ENCODE measurements at regions not wholly inside any gene's neighbourhood (a gene's known extent, or its start where the extent isn't known, plus 50 kb on each side); places are given as distances from the start of the nearest gene placed in this dataset.
A peak's percentile ranks its signal among the peaks of the same experiment; 100 is the strongest.
"Not testable (repeated sequence)": the region's sequence is repeated elsewhere in the genome, so short reads cannot be mapped to it uniquely, and the experiment has no call there.

DNA sequence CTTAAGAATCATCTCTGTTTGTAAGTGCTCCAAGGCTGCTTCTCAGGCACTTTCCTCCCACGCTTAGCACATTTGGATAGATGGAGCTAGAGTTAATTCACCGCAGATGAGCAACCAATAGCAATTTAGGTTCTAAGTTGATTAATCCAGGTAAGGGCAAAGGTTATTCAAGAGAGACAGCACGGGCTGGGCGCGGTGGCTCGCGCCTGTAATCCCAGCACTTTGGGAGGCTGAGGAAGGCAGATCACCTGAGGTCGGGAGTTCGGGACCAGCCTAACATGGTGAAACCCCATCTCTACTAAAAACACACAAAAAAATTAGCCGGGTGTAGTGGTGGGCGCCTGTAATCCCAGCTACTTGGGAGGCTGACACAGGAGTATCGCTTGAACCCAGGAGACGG is 54.5 kb upstream of the UNC13C start:
- H3K4me3 ChIP-seq (ENCODE audit: low read depth, low read length); H3K27me3 ChIP-seq; H3K4me1 ChIP-seq; DNase-seq; H3K36me3 ChIP-seq; H3K9me3 ChIP-seq: not testable (repeated sequence)

DNA sequence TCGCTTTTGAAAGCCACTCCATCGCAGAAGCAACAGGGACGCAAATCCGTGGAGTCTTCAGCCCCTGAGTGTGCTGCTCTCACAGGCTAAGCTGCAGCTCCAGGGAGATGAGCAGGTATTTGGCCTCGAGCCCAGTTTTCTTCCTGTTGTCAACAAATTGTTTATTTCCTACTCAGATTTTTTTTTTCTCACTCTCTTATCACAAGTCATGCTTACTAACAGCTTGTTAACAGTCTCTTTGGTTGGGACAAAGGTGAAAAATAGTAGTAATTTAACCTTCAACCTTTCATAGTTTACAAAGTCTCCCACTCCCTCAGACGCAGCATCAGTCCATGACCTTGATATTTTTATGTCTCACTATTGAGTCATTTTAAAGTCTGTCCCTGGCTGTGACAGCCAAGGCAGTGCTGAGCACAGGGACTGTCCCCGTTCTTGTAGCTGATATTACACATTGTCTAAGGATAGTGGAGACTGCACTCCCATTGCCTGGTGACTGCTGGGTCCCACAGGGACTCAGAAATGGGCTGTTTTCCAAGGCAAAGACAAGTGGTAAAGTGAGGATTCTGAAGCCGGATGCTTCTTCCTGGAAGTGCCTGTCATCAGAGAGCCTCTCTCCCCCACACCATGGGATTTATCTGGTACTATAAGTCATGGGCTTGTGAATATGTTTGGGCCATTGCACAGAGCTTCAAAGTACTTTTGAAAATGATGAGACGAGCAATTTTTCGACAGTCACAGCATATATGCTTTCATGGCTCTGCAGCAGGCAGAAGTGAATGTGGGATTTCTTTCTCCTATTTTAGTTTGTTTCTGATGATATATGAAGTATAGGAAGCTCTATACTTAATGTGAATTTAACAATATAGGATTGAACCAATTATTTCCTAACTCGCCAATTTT is 59.8 kb upstream of the UNC13C start:
- TF ChIP-seq, protein P1, sequence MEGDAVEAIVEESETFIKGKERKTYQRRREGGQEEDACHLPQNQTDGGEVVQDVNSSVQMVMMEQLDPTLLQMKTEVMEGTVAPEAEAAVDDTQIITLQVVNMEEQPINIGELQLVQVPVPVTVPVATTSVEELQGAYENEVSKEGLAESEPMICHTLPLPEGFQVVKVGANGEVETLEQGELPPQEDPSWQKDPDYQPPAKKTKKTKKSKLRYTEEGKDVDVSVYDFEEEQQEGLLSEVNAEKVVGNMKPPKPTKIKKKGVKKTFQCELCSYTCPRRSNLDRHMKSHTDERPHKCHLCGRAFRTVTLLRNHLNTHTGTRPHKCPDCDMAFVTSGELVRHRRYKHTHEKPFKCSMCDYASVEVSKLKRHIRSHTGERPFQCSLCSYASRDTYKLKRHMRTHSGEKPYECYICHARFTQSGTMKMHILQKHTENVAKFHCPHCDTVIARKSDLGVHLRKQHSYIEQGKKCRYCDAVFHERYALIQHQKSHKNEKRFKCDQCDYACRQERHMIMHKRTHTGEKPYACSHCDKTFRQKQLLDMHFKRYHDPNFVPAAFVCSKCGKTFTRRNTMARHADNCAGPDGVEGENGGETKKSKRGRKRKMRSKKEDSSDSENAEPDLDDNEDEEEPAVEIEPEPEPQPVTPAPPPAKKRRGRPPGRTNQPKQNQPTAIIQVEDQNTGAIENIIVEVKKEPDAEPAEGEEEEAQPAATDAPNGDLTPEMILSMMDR (IDR thresholded peaks at IDR 0.05; ENCODE audit: low read depth, low read length) = no peak
- H3K36me3 ChIP-seq = no peaks in the 10 kb centered on the region
- peak overlapping the region; percentile 26 for H3K4me3 ChIP-seq (ENCODE audit: low read depth, low read length)
- H3K4me1 ChIP-seq = peaks cover 2% of the 10 kb centered on the region; the same call in 1 of the 2 replicates
- peak; percentile 48 for DNase-seq
- no peaks in the 10 kb centered on the region for H3K27me3 ChIP-seq
- H3K9me3 ChIP-seq = no peaks in the 10 kb centered on the region

DNA sequence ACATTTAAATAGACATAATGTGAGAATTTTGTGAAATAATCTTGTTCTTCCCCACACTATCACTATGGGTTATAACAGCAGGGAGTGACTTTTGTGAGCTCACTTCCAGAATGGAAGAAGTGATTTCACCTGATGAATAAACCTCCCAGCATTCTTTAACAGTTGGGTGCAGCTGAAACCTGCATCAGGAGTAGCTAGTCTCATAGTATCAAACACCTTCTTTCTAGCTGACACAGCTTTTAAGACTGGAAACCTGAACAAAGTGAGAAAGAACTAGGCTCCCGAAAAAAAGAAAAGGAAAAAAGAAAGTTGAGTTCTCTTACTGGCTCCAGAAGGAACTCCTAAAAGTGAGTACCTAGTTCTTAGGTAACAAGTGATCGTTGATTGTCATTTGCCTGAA is 61.1 kb upstream of the UNC13C start:
- no peak overlapping the region for H3K4me3 ChIP-seq (ENCODE audit: low read depth, low read length)
- H3K27me3 ChIP-seq = no peaks in the 10 kb centered on the region
- H3K36me3 ChIP-seq = no peaks in the 10 kb centered on the region
- H3K9me3 ChIP-seq = no peaks in the 10 kb centered on the region
- H3K4me1 ChIP-seq = peaks cover 2% of the 10 kb centered on the region; the same call in 1 of the 2 replicates
- no peak for DNase-seq
- TF ChIP-seq, protein P1 (IDR thresholded peaks at IDR 0.05; ENCODE audit: low read depth, low read length) = no peak

DNA sequence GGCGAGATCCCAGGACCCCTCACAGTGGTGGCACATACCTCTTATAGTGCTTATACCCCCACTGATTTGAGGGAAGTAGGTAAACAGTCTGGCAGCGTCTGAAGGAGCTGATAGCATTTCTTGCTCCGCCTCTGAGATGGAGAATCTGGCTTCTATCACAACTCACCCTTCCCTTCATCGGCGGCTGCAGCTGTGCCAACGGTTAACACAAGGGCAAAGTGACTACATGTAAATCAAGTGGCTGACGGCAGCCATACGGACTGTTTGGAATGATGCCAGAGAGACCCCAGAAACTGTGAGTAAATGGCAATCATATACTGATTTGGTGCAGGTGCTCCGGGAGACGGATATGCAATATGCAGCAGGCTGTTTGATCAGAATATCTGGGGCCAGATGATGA is 66.8 kb upstream of the UNC13C start:
- no peaks in the 10 kb centered on the region for H3K4me1 ChIP-seq
- TF ChIP-seq, protein P1 (IDR thresholded peaks at IDR 0.05; ENCODE audit: low read depth, low read length) = no peak
- no peak for DNase-seq
- H3K4me3 ChIP-seq (ENCODE audit: low read depth, low read length) = no peak overlapping the region
- no peaks in the 10 kb centered on the region for H3K27me3 ChIP-seq
- H3K36me3 ChIP-seq = no peaks in the 10 kb centered on the region
- H3K9me3 ChIP-seq = no peaks in the 10 kb centered on the region

DNA sequence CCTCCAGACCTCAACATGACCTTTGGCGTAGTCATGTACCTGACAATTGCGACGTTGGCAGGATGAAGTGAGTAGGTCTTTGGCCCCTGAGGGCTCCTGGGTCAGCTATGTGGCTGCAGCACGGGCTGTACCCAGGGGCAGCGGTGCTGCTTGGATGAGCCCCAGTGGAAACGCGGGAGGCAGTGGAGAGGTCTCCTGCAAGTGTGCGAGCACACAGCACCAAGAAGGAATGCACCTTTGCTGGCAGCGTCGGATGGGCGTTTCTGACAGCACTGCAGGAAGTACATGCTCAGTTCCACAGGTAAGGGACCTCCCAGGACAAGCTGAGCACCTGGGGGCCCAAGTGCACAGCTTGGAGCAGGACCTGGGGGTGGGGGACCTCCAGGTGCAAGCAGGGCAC is 67.4 kb upstream of the UNC13C start:
- Histone ChIP-seq H3K36me3 (no peaks in the 10 kb centered on the region), H3K4me3 (ENCODE audit: low read depth, low read length) (no peak overlapping the region), H3K9me3 (no peaks in the 10 kb centered on the region), H3K4me1 (no peaks in the 10 kb centered on the region), H3K27me3 (no peaks in the 10 kb centered on the region)
- TF ChIP-seq, protein P1 (IDR thresholded peaks at IDR 0.05; ENCODE audit: low read depth, low read length) = no peak
- no peak for DNase-seq

DNA sequence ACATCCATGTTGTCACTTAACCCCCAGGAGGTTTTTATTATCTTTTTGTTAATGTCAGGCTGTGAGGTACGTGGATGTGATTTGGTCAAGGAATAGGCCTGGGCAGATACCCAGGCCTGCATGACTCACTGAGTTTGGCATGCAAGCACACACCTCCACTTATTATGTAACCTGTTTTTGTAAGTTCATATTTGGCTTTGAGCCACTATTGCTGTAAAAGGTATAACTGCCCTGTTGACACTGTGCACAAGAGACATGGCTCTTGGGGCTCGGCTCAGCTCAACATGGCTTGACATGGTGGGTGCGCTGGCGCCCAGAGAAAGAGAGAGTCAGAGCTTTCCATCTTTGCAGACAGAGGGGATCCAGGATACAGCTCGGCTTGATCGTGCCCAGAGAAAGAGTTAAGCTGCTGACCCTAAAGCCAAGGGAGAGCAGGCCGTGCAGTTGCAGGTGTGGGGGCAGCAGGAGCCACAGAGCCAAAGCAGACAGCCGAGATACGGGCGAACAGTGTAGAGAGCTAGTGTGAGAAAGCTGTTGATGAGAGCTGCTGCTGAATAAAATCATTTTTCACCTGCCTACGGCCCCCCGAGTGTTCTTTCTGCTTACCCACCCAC is 67.9 kb upstream of the UNC13C start:
- no peak for DNase-seq
- no peaks in the 10 kb centered on the region for H3K9me3 ChIP-seq
- H3K27me3 ChIP-seq = no peaks in the 10 kb centered on the region
- H3K4me1 ChIP-seq = no peaks in the 10 kb centered on the region
- H3K36me3 ChIP-seq = no peaks in the 10 kb centered on the region
- no peak overlapping the region for H3K4me3 ChIP-seq (ENCODE audit: low read depth, low read length)
- TF ChIP-seq, protein P1 (IDR thresholded peaks at IDR 0.05; ENCODE audit: low read depth, low read length) = no peak
